Ishikawa (cell line): ENCODE measurements at regions not wholly inside any gene's neighbourhood (a gene's known extent, or its start where the extent isn't known, plus 50 kb on each side); places are given as distances from the start of the nearest gene placed in this dataset.

Experiments
- CEBPB ChIP-seq: IDR thresholded peaks from 2 replicates; pipeline ENCODE4 v1.6.1; 2012
- CREB1 ChIP-seq: IDR thresholded peaks from 2 replicates; pipeline ENCODE4 v1.6.1; 2012; ENCODE audit warnings: low read depth
- EGR1 ChIP-seq: IDR thresholded peaks from 2 replicates; pipeline ENCODE4 v1.6.1; 2012
- EP300 ChIP-seq: IDR thresholded peaks from 2 replicates; pipeline ENCODE4 v1.6.1; 2012; ENCODE audit warnings: borderline replicate concordance
- FOXM1 ChIP-seq: IDR thresholded peaks from 2 replicates; pipeline ENCODE4 v1.6.1; 2012; ENCODE audit warnings: low read depth, borderline replicate concordance
- NFIC ChIP-seq: IDR thresholded peaks from 2 replicates; pipeline ENCODE4 v1.6.1; 2012
- RAD21 ChIP-seq: IDR thresholded peaks from 2 replicates; pipeline ENCODE4 v1.6.1; 2012; ENCODE audit warnings: low read depth
- TAF1 ChIP-seq: IDR thresholded peaks from 2 replicates; pipeline ENCODE4 v1.6.1; 2012; ENCODE audit warnings: low read depth, mild to moderate bottlenecking
- TCF12 ChIP-seq: IDR thresholded peaks from 2 replicates; pipeline ENCODE4 v1.6.1; 2012; ENCODE audit warnings: low read depth
- TEAD4 ChIP-seq: IDR thresholded peaks from 2 replicates; pipeline ENCODE4 v1.6.1; 2012
- YY1 ChIP-seq: IDR thresholded peaks from 2 replicates; pipeline ENCODE4 v1.6.1; 2012; ENCODE audit warnings: low read depth
- ZBTB7A ChIP-seq: IDR thresholded peaks from 2 replicates; pipeline ENCODE4 v1.6.1; 2012; ENCODE audit warnings: low read depth
- TF ChIP-seq, protein P1 (sequence below): IDR thresholded peaks from 2 replicates; pipeline ENCODE4 v1.6.1; 2012
- TF ChIP-seq, protein P2 (sequence below): IDR thresholded peaks from 2 replicates; pipeline ENCODE4 v1.6.1; 2012; ENCODE audit warnings: low read depth, mild to moderate bottlenecking
- TF ChIP-seq, protein P3 (sequence below): IDR thresholded peaks from 2 replicates; pipeline ENCODE4 v1.6.1; 2012

DNA sequence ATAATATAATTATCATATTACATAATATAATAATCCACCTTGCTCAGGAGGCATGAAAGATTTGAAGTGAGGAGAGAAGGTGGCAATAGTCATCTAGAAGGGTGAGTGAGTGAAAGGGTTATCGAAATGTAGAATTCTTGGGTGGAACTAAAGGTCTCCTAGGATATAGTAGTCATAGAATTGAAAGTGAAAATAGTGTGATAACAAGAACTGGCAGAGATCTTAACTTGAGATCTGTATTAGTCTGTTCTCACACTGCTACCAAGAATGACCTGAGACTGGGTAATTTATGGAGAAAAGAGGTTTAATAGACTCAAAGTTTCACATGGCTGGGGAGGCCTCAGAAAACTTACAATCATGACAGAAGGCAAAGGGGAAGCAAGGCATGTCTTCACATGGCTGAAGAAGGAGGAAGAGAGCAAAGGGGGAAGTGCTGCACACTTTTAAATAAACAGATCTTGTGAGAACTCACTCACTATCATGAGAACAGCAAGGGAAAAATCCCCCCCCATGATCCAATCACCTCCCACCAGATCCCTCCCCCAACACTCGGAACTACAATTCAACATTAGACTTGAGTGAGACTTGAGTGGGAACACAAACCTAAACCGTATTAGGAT lies 351.5 kb downstream of the NR4A2 start:
- TF ChIP-seq ZBTB7A = no peak
- no peak for TF ChIP-seq TEAD4
- TF ChIP-seq FOXM1 = no peak
- TF ChIP-seq, protein P1, sequence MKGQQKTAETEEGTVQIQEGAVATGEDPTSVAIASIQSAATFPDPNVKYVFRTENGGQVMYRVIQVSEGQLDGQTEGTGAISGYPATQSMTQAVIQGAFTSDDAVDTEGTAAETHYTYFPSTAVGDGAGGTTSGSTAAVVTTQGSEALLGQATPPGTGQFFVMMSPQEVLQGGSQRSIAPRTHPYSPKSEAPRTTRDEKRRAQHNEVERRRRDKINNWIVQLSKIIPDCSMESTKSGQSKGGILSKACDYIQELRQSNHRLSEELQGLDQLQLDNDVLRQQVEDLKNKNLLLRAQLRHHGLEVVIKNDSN = no peak
- TF ChIP-seq TCF12 = no peak
- no peak for TF ChIP-seq CEBPB
- TF ChIP-seq CREB1 = no peak
- no peak for TF ChIP-seq EP300
- TF ChIP-seq TAF1 = no peak
- TF ChIP-seq, protein P2, sequence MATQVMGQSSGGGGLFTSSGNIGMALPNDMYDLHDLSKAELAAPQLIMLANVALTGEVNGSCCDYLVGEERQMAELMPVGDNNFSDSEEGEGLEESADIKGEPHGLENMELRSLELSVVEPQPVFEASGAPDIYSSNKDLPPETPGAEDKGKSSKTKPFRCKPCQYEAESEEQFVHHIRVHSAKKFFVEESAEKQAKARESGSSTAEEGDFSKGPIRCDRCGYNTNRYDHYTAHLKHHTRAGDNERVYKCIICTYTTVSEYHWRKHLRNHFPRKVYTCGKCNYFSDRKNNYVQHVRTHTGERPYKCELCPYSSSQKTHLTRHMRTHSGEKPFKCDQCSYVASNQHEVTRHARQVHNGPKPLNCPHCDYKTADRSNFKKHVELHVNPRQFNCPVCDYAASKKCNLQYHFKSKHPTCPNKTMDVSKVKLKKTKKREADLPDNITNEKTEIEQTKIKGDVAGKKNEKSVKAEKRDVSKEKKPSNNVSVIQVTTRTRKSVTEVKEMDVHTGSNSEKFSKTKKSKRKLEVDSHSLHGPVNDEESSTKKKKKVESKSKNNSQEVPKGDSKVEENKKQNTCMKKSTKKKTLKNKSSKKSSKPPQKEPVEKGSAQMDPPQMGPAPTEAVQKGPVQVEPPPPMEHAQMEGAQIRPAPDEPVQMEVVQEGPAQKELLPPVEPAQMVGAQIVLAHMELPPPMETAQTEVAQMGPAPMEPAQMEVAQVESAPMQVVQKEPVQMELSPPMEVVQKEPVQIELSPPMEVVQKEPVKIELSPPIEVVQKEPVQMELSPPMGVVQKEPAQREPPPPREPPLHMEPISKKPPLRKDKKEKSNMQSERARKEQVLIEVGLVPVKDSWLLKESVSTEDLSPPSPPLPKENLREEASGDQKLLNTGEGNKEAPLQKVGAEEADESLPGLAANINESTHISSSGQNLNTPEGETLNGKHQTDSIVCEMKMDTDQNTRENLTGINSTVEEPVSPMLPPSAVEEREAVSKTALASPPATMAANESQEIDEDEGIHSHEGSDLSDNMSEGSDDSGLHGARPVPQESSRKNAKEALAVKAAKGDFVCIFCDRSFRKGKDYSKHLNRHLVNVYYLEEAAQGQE = no peak

DNA sequence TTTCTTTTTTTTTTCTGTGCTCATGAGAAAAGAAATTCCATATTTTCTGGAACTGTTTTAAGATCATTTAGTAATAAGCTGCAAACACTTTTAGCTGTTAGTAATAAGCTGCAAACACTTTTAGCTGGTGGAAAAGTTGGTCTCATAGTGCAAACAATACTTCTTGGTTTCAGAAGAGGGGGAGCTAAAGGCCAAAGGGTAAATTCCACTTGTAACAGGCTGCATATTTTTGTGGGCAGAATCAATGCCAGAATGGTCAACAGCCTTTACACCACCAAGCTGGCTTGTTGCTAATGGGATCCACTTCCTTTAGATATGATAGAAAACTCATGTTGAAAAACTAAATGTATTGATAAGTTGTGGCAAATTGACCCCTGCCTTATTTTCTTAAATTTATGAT lies 356.8 kb downstream of the NR4A2 start:
- TF ChIP-seq, protein P1 = no peak
- TF ChIP-seq CEBPB = no peak
- TF ChIP-seq TCF12 = no peak
- no peak for TF ChIP-seq EGR1
- no peak for TF ChIP-seq EP300
- TF ChIP-seq TEAD4 = no peak
- no peak for TF ChIP-seq NFIC
- no peak for TF ChIP-seq RAD21
- TF ChIP-seq TAF1 = no peak
- TF ChIP-seq, protein P2 = no peak
- TF ChIP-seq YY1 = no peak
- TF ChIP-seq, protein P3, sequence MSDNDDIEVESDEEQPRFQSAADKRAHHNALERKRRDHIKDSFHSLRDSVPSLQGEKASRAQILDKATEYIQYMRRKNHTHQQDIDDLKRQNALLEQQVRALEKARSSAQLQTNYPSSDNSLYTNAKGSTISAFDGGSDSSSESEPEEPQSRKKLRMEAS = no peak
- TF ChIP-seq CREB1 = no peak
- TF ChIP-seq ZBTB7A = no peak
- TF ChIP-seq FOXM1 = no peak

DNA sequence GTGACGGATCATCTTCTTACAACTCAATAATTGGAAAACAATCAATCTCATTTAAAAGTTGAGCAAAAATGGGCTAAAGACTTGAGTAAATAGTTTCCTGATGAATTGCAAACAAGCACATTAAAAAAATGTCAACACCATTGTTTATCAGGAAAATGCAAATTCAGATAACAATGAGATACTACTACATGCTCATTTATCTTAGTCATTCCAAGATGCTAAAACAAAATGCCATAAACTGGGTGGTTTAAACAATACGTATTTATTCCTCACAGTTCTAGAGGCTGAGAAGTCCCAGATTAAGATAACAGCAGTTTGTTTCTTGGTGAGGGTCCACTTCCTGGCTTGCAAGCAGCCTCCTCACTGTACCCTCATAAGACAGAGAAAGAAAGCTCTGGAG lies 359.6 kb downstream of the NR4A2 start:
- no peak for TF ChIP-seq NFIC
- TF ChIP-seq YY1 = no peak
- TF ChIP-seq, protein P1 = no peak
- TF ChIP-seq, protein P2 = no peak
- TF ChIP-seq CREB1 = no peak
- TF ChIP-seq EP300 = no peak
- TF ChIP-seq, protein P3 = no peak
- TF ChIP-seq EGR1 = no peak
- TF ChIP-seq TAF1 = no peak
- no peak for TF ChIP-seq CEBPB
- no peak for TF ChIP-seq RAD21
- no peak for TF ChIP-seq ZBTB7A
- no peak for TF ChIP-seq TCF12
- no peak for TF ChIP-seq TEAD4
- no peak for TF ChIP-seq FOXM1

DNA sequence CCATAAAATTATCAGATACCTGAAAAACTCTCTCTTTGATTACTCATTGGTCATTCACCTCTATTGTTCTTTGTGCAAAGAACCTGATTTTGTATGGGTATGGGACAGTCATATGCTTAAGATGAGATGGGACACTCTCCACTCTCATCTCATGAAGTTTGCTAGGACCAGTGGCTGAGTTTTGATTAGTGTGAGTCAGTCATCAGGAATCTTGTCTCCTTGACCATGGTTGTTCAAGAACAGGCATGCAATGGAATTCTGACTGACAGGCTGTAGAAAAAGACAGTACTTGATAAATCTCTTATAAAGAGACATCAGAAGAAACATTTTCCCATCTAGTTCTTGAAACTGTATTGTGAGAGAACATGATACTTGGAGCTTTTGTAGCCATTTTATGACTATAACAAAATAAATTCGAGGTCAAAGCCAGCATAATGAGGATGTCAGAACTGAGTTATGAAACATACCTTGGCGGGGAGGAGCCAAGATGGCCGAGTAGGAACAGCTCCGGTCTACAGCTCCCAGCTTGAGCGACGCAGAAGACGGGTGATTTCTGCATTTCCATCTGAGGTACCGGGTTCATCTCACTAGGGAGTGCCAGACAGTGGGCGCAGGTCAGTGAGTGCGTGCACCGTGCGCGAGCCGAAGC lies 367.0 kb downstream of the NR4A2 start:
- TF ChIP-seq FOXM1 = no peak
- TF ChIP-seq EGR1 = no peak
- TF ChIP-seq CREB1 = no peak
- TF ChIP-seq RAD21 = no peak
